Right forelimb (tissue), 1 donor: ENCODE measurements at regions not wholly inside any gene's neighbourhood (a gene's known extent, or its start where the extent isn't known, plus 50 kb on each side); places are given as distances from the start of the nearest gene placed in this dataset.

ENCODE experiments used
- DNase-seq: peaks from one replicate; pipeline ENCODE4 v3.0.0-alpha.2; 2018

- no peak for DNase-seq
These were observed 118.2 kb downstream of the HSD17B3 start for GRCh38 chr9:96183751-96184150.

- DNase-seq, result no peak
These were observed 123.8 kb downstream of the HSD17B3 start for GRCh38 chr9:96178153-96178552.

- DNase-seq, result no peak
These were observed 124.3 kb downstream of the HSD17B3 start for GRCh38 chr9:96177719-96178028.

DNA sequence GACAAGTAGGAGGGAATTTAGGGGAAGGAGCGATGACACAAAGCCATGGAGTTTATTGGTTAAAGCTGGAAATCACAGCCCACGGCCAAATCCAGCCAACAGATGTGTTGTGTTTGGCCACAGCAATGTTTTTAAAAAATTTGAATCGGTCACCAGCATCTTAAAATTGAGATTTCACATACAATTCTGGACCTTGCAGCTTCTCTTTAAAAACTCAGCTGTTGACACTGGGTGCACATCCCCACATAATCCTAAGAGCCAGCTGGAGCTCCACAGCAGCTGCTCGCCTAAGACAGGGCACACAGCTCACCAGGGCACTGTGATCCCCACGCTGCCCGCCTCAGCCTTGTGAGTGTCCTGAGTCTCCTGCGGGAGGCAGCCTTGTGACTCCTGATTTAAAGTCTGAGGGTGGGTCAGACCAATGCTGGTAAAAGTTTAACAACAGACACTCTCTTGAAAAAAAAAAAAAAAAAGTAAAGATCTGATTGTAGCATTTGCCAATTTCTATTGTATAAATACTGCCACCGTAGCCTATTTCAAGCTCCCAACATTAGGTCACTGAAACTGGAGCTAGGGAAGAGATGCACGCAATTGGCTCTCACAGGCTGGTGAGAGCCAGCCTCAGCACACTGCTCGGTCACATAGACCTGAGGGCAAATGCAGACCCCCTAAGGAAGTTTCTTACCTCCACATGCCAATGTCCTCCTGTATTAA lies 124.8 kb downstream of the HSD17B3 start:
- DNase-seq, result peak; percentile 67

DNA sequence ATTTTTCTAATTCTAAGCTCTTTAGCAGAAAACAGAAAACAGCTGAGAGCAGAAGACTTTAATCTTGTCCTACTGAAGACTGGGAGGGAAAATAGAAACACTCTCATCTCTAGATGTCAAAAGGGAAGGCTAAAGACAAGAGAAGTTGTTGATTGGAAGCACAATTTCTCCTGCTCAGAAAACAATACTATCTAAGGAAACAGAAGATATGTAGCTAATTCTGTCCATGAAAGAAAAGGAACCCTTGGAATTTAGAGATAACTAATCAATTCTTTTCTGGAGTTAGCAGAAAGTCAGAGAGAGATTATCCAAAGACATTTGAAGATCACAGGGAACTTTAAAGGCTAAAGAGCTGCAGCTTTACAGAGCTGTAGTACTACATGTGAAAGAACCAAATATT lies 126.2 kb downstream of the HSD17B3 start:
- DNase-seq, result no peak

DNA sequence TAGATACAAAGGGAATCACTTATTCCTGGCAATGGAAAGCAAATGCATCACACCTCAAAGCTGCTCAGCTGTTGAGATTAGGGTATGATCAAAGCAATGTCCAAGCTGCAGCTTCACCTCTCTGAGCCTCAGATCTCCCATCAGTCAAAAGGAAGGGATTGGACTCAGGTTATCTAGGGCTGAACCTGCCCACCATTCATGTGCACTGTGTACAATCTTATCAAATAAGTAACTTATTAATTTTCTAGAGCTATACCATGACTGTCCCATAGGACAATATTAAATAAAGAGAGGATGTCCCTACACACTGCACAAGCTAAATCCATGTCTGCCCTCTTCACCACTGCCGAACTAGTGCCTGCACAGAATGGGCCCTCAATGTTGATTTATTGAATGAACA lies 127.0 kb downstream of the HSD17B3 start:
- no peak for DNase-seq

- no peak for DNase-seq
These were observed 127.6 kb downstream of the HSD17B3 start for GRCh38 chr9:96174371-96174770.

GRCh38 chr9:96173640-96174039 lies 128.3 kb downstream of the HSD17B3 start:
- DNase-seq, result no peak

- DNase-seq, result no peak
These were observed 129.2 kb downstream of the HSD17B3 start for GRCh38 chr9:96172797-96173196.

GRCh38 chr9:96171728-96172127 lies 130.2 kb downstream of the HSD17B3 start:
- DNase-seq, result no peak

DNA sequence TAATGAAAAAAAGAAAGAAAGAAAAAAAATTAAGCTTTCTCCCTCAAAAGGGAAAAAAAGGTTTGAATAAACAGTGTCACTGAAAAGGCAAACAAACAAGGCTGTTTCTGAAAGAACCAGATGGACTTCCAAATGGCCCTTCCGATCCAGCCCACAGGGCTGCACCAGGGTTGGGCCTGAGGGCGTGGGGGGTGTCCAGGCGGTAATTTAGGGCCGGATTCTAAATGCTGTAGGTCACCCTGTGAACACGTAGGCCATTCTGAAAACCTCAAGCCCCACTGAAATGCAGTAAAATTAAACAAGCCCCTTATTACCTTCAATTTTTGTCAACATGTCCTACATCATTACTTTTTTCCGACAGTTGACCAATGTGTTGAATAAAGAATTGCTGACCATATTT lies 132.1 kb downstream of the HSD17B3 start:
- DNase-seq, result no peak

GRCh38 chr9:96169484-96169883 lies 132.5 kb downstream of the HSD17B3 start:
- peak; percentile 68 for DNase-seq

GRCh38 chr9:96168882-96169281 lies 133.1 kb downstream of the HSD17B3 start:
- no peak for DNase-seq

GRCh38 chr9:96167011-96167410 lies 135.0 kb downstream of the HSD17B3 start:
- no peak for DNase-seq

DNA sequence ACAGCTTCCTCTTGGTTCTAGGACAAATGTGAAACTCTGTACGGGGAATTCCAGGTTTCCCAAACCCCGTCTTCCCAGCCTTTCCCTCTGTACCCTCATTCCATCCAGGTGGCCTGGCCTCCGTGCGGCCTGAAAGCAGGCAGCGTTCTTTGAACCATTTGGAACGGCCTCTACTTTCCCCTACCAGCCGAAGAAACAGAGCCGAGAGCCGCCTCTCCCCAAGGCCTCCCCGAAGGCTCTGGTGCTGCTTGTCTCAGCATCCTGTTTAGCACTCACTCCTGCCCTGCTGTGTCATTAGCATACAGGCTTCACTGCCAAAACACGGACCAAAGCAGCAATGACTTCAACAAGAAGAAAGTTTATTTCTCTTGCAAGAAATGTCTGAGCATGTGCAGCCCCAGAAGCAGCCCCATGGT lies 137.7 kb downstream of the HSD17B3 start:
- DNase-seq, result no peak

DNA sequence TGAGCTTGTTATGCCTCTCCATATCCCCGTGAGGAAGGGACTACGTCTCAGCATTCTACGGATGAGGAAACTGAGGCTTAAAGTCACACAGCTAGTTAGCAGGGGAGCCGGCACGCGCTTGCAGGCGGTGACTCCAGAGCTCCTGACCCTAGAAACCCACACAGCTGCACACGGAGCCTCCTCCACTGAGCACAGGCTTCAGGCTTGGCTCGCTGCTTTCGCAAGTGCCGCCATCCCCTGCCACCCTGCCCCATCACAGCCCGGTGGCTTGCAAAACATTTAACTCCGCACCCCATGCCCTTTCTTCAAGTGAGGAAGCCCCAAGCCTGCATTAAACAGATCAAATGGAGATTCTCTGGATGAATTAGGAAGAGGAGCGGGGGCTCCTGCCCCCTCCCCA lies 138.3 kb downstream of the HSD17B3 start:
- no peak for DNase-seq

DNA sequence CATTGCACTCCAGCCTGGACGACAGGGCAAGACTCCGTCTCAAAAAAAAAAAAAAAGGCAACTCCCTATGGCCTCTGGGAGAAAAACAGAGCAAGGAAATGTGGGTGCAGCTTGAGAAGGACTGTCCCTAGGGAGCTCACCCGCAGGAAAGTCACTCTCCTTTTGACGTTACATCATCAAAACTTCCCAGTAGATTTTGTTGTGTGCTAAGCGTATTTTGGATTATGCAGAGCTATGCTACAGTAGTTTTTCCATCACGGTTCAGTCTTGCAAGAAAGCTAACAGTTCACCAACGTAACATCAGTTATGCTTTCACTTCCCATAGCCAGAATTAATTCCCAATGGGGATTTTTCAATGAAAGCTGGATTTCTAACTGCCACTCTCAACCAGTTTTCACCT lies 138.8 kb downstream of the HSD17B3 start:
- DNase-seq, result no peak

DNA sequence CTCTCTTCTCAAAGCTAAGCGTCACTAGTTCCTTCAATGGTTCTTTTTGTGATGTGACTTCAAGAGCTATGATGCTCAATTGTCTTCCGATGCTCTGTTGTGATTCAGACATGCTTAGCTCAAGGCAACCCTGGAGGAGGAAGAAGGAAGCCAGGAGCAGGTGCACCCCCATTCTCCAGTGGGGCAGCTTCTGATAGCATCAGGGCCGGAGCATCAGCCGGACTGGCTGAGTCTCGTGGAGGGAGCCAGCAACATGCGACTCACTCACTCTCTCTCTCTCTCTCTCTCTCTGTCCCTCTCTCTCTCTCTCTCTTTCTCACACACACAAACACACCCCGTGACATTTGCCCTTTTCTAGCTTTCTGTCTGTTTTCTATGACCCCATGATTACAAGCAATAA lies 140.2 kb downstream of the HSD17B3 start:
- no peak for DNase-seq

GRCh38 chr9:96160866-96161265 lies 141.1 kb downstream of the HSD17B3 start:
- DNase-seq, result no peak

DNA sequence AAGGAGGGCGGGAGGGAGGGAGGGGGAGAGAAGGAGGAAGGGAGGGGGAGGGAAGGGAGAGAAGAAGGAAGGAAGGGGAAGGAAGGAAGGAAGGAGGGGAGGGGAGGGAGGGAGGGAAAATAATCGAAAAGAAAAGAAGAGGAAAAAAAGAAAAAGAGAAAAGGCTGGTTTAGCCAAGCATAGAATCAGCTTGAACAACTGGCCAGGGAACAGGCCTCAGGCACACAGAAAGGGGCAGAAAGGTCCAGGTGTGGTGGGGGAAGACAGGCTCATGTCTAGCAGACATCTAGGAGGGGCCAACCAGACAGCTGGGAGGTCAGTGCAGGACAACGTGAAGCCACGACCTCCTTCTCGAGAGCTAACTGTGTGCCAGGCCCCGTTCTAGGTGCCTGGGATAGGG lies 141.8 kb downstream of the HSD17B3 start:
- no peak for DNase-seq

DNA sequence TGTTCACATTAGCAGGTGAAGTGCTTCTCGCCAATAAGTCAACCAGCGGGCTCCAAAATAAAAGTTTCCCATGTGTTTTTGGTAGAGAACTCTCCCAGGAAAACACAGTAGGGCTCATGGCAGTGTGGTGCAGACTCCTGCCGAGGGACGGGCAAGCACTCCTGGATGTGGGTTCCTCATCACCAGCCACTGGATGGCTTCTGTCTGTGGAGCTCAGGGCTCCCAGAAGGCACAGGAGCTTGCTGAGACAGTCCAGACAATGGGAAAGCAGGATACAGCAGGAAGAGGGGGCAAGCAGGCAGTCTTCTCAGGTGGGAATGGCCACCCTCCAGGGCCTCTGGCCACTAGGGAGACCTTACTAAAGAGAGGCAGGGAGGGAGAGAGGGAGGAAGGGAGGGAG lies 142.4 kb downstream of the HSD17B3 start:
- no peak for DNase-seq

DNA sequence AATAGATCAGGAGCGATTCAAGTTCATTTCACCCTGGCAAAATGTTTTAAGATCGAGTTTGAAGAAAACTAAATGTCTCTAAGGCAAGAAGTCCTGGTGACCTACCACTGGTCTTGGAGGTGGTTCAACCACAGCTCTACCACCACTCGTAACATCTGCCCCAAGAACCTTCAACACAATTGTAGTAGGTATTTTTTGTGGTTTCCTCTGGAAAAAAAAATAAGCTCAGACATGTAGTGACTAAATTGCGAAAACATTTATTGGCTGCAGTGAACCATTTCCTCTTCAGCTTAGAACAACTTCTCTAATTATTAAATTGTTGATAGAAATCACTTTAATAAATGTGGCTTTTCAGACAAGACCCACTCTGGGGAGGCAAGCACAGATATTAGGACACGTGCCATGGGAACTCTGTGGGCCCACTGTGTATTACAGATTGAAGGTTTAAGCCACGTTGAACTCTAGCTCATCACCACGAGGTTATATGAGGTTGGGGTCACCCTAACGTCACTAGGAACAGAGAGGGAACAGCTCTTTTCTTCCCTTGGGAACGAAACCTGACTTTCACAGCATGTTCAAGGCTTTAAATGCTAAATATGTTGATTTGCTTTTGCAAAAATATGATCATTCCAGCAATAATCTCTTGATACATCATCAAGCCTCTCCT lies 142.9 kb downstream of the HSD17B3 start:
- DNase-seq, result no peak

- no peak for DNase-seq
These were observed 143.8 kb downstream of the HSD17B3 start for GRCh38 chr9:96158147-96158546.

GRCh38 chr9:96157675-96158074 lies 144.3 kb downstream of the HSD17B3 start:
- no peak for DNase-seq
